GM06990 (cell line): ENCODE measurements at regions not wholly inside any gene's neighbourhood (a gene's known extent, or its start where the extent isn't known, plus 50 kb on each side); places are given as distances from the start of the nearest gene placed in this dataset.

Source experiments
- DNase-seq: peaks from one replicate; pipeline ENCODE4 v3.0.0-alpha.2; 2011; ENCODE audit not compliant: insufficient read length; ENCODE audit errors: extremely low read depth
- H3K27me3 ChIP-seq: replicated peaks from 2 replicates; pipeline ENCODE4 v1.6.0; 2011; ENCODE audit warnings: low read length; ENCODE audit not compliant: control insufficient read depth, insufficient read depth
- H3K36me3 ChIP-seq: 2 replicates; pipeline ENCODE4 v1.5.1; 2011; ENCODE audit warnings: low read length; ENCODE audit not compliant: control insufficient read depth, insufficient read depth
- H3K4me3 ChIP-seq: replicated peaks from 2 replicates; pipeline ENCODE4 v1.5.1; 2011; ENCODE audit warnings: low read depth, mild to moderate bottlenecking, control low read depth, low read length
- CTCF ChIP-seq: IDR thresholded peaks from 2 replicates; pipeline ENCODE4 v1.5.1; 2011; ENCODE audit warnings: low read length, control low read depth, mild to moderate bottlenecking, inconsistent platforms; ENCODE audit not compliant: insufficient read depth, poor library complexity, severe bottlenecking

DNA sequence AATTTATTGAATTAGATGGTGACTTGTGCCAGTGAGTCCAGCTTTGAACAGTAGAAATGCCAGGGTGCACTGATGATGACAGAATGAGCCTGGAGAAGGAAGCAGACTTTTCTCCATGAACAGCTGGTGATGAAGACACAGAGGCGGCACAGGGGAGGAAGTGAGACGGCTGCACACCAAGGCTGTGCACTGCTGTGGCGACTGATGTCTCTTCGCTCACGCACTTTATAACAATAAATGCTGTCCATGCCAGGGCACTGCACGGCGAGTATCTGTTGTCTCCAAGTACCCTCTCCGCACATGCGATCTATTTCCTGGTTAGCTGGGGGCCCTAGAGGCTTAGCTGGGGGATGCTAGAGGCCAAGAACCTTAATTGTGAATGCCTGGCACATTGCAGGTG is 175.2 kb downstream of the TMEM200C start:
- Histone ChIP-seq H3K27me3 (no peaks in the 10 kb centered on the region; the same call in 1 of the 2 replicates), H3K36me3 (no peaks in the 10 kb centered on the region), H3K4me3 (no peak overlapping the region)
- TF ChIP-seq CTCF, result no peak
- no peak for DNase-seq

DNA sequence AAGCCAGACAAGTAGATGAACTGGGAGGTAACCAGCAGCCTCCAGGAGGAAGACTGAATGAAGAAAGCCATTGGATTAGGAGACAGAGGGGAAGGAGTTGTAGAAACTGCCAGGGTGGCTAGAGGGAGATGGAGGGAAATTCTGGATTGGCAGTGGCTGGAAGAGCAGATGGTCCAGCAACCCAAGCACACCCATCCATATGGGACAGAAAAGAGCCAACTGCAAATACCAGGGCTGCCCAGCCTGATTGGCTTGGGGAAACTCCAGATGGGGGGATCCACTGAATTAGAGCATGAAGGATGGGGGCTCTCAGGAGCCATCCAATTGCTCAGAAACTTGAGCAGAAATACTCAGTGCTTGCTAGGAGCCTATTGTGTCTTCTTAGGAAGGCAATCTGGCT is 173.5 kb upstream of the EPB41L3 start:
- DNase-seq, result no peak
- no peak overlapping the region for H3K4me3 ChIP-seq
- no peak for TF ChIP-seq CTCF
- no peaks in the 10 kb centered on the region for H3K36me3 ChIP-seq
- no peaks in the 10 kb centered on the region; the same call in none of the 2 replicates for H3K27me3 ChIP-seq

- H3K4me3 ChIP-seq, result no peak overlapping the region
- H3K36me3 ChIP-seq, result no peaks in the 10 kb centered on the region
- TF ChIP-seq CTCF, result no peak
- no peaks in the 10 kb centered on the region; the same call in none of the 2 replicates for H3K27me3 ChIP-seq
- DNase-seq, result no peak
Observed at GRCh38 chr18:5710676-5711075, 166.9 kb upstream of the EPB41L3 start.

DNA sequence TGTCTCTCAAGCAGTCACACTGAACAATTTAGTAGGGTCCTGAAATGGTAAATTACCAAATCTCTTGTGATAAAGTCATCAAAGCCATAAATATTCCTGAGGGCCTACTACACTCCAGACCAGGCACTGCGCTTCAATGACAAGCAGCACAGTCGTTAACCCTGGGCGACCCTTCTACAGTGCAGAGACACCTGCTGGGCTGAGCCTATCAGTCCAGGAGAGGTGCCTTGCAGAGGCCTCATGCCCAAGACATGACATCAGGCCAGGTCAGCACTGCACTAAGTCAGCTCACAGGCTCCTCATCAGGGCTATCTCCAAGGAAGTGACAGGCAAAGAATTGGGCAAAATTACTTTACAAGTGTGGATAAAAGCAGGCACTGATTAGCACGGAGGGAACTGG is 166.4 kb upstream of the EPB41L3 start:
- no peaks in the 10 kb centered on the region for H3K36me3 ChIP-seq
- H3K27me3 ChIP-seq, result no peaks in the 10 kb centered on the region; the same call in none of the 2 replicates
- no peak for TF ChIP-seq CTCF
- H3K4me3 ChIP-seq, result no peak overlapping the region
- DNase-seq, result no peak

GRCh38 chr18:5709476-5710095 is 165.8 kb upstream of the EPB41L3 start:
- no peaks in the 10 kb centered on the region for H3K36me3 ChIP-seq
- no peak for TF ChIP-seq CTCF
- H3K4me3 ChIP-seq, result no peak overlapping the region
- no peaks in the 10 kb centered on the region; the same call in none of the 2 replicates for H3K27me3 ChIP-seq
- DNase-seq, result no peak

DNA sequence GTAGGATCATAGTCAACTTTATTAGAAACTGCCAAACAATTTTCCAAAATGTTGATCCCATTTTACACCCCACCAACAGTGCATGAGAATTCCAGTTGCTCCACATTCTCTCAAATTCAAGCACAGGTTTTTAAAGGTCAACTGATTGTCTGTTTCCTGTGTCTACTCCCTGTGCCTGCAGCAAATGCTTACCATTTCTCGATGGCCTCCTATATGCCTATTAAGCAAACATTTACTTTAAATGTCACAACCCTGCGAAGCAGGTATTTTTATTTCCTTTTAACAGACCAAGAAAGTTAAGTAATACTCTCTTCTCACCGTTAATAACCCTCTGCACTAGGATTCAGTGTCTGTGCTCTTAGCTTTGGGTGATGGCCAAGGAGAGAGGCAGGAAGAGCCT is 163.8 kb upstream of the EPB41L3 start:
- no peak for DNase-seq
- Histone ChIP-seq H3K27me3 (no peaks in the 10 kb centered on the region), H3K36me3 (no peaks in the 10 kb centered on the region), H3K4me3 (no peak overlapping the region)
- no peak for TF ChIP-seq CTCF
